HFFc6 (cell line): ENCODE measurements at regions not wholly inside any gene's neighbourhood (a gene's known extent, or its start where the extent isn't known, plus 50 kb on each side); places are given as distances from the start of the nearest gene placed in this dataset.

Source experiments
- DNase-seq: peaks from one replicate; pipeline ENCODE4 v3.0.0-alpha.2; 2018
- H3K27ac Mint-ChIP-seq: 2 replicates; pipeline ENCODE4 v1.8.0; 2020; ENCODE audit warnings: mild to moderate bottlenecking, mixed read lengths
- H3K27me3 Mint-ChIP-seq: 2 replicates; pipeline ENCODE4 v1.8.0; 2021; ENCODE audit warnings: mild to moderate bottlenecking, moderate library complexity, mixed read lengths; ENCODE audit not compliant: insufficient read depth
- H3K36me3 Mint-ChIP-seq: 2 replicates; pipeline ENCODE4 v1.8.0; 2021; ENCODE audit warnings: low read depth, mixed read lengths
- H3K4me1 Mint-ChIP-seq: 2 replicates; pipeline ENCODE4 v1.8.0; 2020; ENCODE audit warnings: low read depth, mixed read lengths
- H3K4me3 Mint-ChIP-seq: 2 replicates; pipeline ENCODE4 v1.8.0; 2020; ENCODE audit warnings: mild to moderate bottlenecking, moderate library complexity, mixed read lengths
- H3K9me3 Mint-ChIP-seq: 2 replicates; pipeline ENCODE4 v1.8.0; 2020; ENCODE audit warnings: mild to moderate bottlenecking, mixed read lengths
- TF ChIP-seq, protein P1 (sequence below): fragments of 200-600 bp; sonication (generic); IDR thresholded peaks from 2 replicates; pipeline ENCODE4 v1.5.0; 2021; ENCODE audit warnings: antibody characterized with exemption, mild to moderate bottlenecking

DNA sequence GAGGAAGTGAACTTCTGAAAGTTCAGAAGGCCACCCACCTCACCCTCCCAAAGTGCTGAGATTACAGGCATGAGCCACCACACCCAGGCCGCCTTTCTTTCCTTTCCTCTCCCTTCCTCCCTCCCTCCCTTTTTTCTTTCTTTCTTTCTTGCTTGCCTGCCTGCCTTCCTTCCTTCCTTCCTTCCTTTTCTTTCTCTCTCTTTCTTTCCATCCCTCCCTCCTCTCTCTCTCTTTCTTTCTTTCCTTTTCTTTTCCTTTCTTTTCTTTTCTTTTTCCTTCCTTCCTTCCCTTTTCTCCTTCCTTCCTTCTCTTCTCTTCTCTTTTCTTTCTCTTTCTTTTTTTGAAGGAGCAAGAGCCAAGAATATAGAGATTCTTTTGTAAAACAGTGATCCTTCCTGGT lies 208.3 kb upstream of the HMGA2 start:
- DNase-seq: no peak
- TF ChIP-seq, protein P1, sequence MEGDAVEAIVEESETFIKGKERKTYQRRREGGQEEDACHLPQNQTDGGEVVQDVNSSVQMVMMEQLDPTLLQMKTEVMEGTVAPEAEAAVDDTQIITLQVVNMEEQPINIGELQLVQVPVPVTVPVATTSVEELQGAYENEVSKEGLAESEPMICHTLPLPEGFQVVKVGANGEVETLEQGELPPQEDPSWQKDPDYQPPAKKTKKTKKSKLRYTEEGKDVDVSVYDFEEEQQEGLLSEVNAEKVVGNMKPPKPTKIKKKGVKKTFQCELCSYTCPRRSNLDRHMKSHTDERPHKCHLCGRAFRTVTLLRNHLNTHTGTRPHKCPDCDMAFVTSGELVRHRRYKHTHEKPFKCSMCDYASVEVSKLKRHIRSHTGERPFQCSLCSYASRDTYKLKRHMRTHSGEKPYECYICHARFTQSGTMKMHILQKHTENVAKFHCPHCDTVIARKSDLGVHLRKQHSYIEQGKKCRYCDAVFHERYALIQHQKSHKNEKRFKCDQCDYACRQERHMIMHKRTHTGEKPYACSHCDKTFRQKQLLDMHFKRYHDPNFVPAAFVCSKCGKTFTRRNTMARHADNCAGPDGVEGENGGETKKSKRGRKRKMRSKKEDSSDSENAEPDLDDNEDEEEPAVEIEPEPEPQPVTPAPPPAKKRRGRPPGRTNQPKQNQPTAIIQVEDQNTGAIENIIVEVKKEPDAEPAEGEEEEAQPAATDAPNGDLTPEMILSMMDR: no peak
- Mint-ChIP-seq H3K36me3 (peaks cover 29% of the 10 kb centered on the region), H3K27ac (peak overlapping the region; percentile 74; the same call in 1 of the 2 replicates), H3K9me3 (no peaks in the 10 kb centered on the region), H3K4me1 (peaks cover 88% of the 10 kb centered on the region), H3K27me3 (no peaks in the 10 kb centered on the region), H3K4me3 (peak overlapping the region; percentile 23; the same call in 1 of the 2 replicates)

DNA sequence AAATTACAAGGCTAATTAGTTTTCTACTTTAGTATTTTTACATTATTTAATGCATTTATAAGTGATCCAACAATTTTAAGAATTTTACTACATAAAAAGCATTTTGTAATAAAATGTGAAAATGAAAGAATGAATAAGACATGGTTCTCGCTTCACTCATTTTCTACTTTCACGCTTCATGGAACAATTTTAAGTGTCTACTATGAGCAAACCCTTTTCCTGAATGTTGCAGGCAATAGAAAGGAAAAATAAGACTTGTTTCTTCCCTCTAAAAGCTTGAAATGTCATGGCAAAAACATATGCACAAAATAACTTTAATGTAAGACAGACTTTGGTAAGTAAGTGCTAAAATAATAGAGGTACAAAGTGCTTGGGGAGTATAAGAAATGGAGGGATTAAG lies 205.7 kb upstream of the HMGA2 start:
- no peaks in the 10 kb centered on the region for H3K9me3 Mint-ChIP-seq

DNA sequence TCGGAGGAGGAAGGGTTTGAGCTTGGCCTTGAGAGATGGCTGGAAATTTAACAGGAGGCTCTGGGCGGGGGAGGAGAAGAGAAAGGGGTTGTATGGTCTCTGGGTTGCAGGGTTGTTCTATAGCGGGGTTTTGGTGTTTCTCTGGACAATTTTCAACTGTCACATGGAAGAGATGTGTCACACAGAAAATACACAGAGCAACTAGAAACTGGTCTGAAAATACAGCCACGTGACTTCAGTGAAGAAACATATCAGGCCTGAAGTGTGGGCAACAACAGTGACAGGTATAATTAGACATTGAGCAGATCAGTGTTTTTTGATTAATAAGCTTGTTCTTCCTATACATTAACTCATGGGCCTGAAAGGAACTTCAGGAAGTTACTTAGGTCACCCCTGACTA lies 205.3 kb upstream of the HMGA2 start:
- peaks cover 65% of the 10 kb centered on the region for H3K4me1 Mint-ChIP-seq
- no peaks in the 10 kb centered on the region for H3K9me3 Mint-ChIP-seq
- H3K27me3 Mint-ChIP-seq: no peaks in the 10 kb centered on the region
- DNase-seq: no peak
- H3K36me3 Mint-ChIP-seq: peaks cover 20% of the 10 kb centered on the region
- no peak overlapping the region for H3K4me3 Mint-ChIP-seq
- TF ChIP-seq, protein P1: no peak
- peak overlapping the region; percentile 13 for H3K27ac Mint-ChIP-seq

More for the DNA sequence above, 205.7 kb upstream of the HMGA2 start:
- H3K4me1 Mint-ChIP-seq: peaks cover 67% of the 10 kb centered on the region
- TF ChIP-seq, protein P1: no peak
- DNase-seq: no peak
- H3K27ac Mint-ChIP-seq: peak overlapping the region; percentile 13
- no peak overlapping the region for H3K4me3 Mint-ChIP-seq
- no peaks in the 10 kb centered on the region for H3K27me3 Mint-ChIP-seq
- peaks cover 18% of the 10 kb centered on the region for H3K36me3 Mint-ChIP-seq

DNA sequence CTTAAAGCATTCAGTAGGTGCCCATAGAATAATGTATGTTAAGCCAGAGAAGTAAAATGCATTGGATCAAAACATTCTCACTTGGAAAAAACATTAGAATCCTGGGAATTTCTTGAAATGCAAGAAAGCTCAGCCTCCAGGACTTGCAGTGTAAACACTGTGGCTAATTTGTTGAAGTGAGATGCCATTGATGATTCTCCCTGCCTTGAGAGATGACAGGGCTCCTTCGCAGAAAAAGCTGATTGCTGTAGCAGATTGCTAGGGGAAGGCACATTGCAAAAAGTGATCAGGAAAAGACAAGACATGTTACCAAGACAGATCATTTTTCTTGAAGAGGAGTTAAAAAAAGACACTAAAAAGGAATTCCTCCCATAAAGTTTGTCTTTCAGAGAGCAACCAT lies 204.2 kb upstream of the HMGA2 start:
- TF ChIP-seq, protein P1: no peak
- Mint-ChIP-seq H3K9me3 (no peaks in the 10 kb centered on the region), H3K4me3 (no peak overlapping the region), H3K27ac (peak overlapping the region; percentile 5; the same call in 1 of the 2 replicates), H3K4me1 (peaks cover 60% of the 10 kb centered on the region), H3K27me3 (no peaks in the 10 kb centered on the region), H3K36me3 (peaks cover 25% of the 10 kb centered on the region)
- no peak for DNase-seq

DNA sequence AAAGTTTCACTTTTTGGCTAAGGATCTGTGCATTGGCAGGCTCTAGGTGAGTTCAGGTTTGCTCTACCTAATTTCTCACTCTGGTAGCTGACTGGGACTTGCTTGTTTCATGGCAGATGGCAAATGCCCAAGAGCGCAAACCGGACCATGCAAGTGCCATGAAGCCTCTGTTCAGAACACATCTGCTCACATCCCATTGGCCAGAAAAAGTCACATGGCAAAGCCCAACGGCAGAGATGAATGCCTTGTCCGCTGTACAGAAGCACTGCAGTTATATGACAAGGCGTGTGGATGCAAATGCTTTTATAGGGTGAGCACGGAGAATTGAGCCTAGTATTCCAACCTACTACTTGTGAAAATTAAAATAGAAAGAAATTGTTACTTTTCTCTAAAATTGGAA lies 202.2 kb upstream of the HMGA2 start:
- Mint-ChIP-seq H3K36me3 (peaks cover 18% of the 10 kb centered on the region), H3K4me3 (no peak overlapping the region), H3K27me3 (no peaks in the 10 kb centered on the region), H3K4me1 (peaks cover 45% of the 10 kb centered on the region), H3K27ac (no peak overlapping the region), H3K9me3 (no peaks in the 10 kb centered on the region; the same call in 1 of the 2 replicates)
- TF ChIP-seq, protein P1: no peak
- no peak for DNase-seq

DNA sequence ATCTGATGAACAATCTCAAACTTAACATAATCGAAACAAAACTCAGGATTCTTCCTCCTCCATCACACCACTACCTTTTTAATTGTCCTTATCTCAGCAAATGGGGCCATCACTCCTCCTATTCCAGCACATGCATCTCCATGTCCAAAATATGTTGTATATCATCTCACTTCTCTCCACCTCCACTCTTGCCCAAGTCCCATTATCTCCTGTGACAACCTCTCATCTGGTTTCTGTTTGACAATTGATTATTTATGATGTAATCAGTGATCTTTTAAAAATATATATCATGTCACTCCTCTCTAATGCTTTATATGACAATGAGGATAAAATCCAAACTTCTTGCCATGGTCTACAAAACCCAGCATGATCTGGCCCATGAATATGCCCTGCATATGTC lies 200.8 kb upstream of the HMGA2 start:
- Mint-ChIP-seq H3K4me1 (peaks cover 45% of the 10 kb centered on the region), H3K27me3 (no peaks in the 10 kb centered on the region), H3K4me3 (no peak overlapping the region), H3K27ac (no peak overlapping the region), H3K36me3 (peaks cover 29% of the 10 kb centered on the region), H3K9me3 (no peaks in the 10 kb centered on the region; the same call in 1 of the 2 replicates)
- DNase-seq: no peak
- TF ChIP-seq, protein P1: no peak
